AG09319 (cell line): ENCODE measurements at regions not wholly inside any gene's neighbourhood (a gene's known extent, or its start where the extent isn't known, plus 50 kb on each side); places are given as distances from the start of the nearest gene placed in this dataset.

Experiments used
- DNase-seq: peaks from one replicate; pipeline ENCODE4 v3.0.0-alpha.2; 2010; ENCODE audit warnings: low read depth; ENCODE audit errors: extremely low read depth
- CTCF ChIP-seq: IDR thresholded peaks from 2 replicates; pipeline ENCODE4 v1.5.1; 2011; ENCODE audit warnings: low read depth, mild to moderate bottlenecking, inconsistent platforms, low read length, moderate library complexity

GRCh38 chr16:26665166-26665939, 401.4 kb upstream of the C16orf82 start:
- no peak for TF ChIP-seq CTCF
- no peak for DNase-seq

- DNase-seq = no peak
- TF ChIP-seq CTCF = no peak
Measured at GRCh38 chr16:26666486-26666885, 400.2 kb upstream of the C16orf82 start.

- DNase-seq = no peak
Measured at GRCh38 chr16:26667307-26667706, 399.4 kb upstream of the C16orf82 start.

DNA sequence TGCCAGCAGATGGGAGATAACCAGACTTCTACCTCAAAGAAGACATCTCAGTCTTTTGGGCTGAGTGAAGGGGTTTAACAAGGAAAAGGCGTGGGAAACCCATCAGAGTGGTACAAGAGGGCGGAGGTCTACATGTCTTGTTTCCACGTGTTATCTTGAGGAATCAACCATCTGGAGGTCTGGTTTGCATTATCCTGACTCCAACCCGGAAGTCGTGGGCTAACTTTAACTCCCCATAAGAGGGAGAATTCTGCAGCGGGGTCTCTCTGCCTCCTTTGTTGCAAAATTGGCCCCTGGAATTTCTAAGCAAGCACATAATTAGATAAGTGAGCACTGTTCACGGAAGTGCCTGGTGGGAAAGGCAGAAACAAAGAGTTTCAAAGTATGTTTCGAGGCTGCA, 398.7 kb upstream of the C16orf82 start:
- DNase-seq = no peak
- TF ChIP-seq CTCF = no peak

More at GRCh38 chr16:26667307-26667706, 399.4 kb upstream of the C16orf82 start:
- no peak for TF ChIP-seq CTCF

DNA sequence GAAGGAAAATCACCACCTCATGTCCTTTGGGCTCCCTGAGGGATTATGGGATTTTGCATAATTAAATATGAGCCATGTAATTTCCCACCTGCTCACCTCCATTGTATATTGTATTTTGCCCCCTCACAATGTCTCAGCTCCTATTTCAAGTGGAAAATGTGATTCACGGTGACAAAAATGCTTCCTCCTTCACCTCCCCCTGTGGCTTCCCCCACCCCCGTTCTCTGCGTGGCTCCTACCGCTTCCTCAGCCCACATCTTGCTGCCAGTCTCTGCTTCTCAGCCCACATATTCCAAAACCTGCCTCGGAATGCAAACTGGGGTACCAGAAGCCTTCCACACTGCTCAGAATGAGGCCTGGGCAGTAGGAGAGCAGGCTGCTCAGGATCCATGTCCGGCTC, 394.5 kb upstream of the C16orf82 start:
- TF ChIP-seq CTCF = no peak
- DNase-seq = no peak

DNA sequence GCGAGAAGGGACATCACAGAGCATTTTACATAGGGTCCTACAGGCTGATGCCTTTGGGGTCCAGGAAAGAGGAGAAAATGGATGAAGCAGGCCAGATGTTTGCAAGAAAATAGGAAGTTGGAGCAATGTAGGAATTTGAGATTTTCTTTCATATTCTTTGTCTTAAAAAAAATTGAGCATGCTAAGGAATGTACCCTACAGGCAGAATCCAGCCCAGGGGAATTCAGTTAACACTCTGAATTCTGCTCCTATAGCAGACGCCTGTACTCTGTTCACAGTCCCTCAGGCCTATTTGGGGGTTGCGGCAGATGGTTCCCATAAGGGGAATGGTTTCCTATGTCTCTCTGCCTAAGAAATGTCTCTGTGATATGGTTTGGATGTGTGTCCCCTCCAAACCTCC, 393.7 kb upstream of the C16orf82 start:
- TF ChIP-seq CTCF = no peak
- DNase-seq = no peak

GRCh38 chr16:26680671-26681070, 386.1 kb upstream of the C16orf82 start:
- TF ChIP-seq CTCF = no peak
- no peak for DNase-seq
